ENCODE measurements at regions not wholly inside any gene's neighbourhood (a gene's known extent, or its start where the extent isn't known, plus 50 kb on each side); places are given as distances from the start of the nearest gene placed in this dataset.
A peak's percentile ranks its signal among the peaks of the same experiment; 100 is the strongest.

DNA sequence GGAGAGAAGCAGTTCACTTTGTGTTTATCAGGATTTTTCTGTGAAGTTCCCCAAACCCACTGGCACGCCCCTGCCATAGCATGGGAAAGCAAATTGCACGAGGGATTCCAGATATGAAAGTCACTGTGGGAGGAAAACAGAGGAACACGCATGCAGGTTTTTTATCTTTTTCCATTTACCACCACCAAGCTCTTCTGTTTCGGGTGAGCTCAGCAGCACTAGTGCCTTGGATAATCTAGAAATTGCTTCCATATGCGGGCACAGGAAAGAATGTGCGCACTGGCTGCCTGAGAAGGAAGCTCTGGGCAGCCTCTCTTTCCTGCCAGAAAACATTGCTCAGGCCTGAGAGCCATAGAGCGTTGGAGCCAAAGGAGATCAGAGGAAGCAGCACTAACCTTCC is 65.9 kb upstream of the WIPF1 start:
- no peaks in the 10 kb centered on the region for H3K4me1 ChIP-seq
- no peak for TF ChIP-seq CTCF (IDR thresholded peaks at IDR 0.05)
- no peak overlapping the region for H3K9ac ChIP-seq (ENCODE audit: low read depth in 2 of 2, low read length in 2 of 2)
- H3K27me3 ChIP-seq: no peaks in the 10 kb centered on the region
- no peaks in the 10 kb centered on the region for H3K9me3 ChIP-seq
- intact Hi-C loops (cut with DNase I): no loop called here
- no peak overlapping the region for H3K4me3 ChIP-seq
- no peaks in the 10 kb centered on the region for H3K36me3 ChIP-seq
- H3K27ac ChIP-seq: peak overlapping the region; percentile 34
- no peak for DNase-seq

DNA sequence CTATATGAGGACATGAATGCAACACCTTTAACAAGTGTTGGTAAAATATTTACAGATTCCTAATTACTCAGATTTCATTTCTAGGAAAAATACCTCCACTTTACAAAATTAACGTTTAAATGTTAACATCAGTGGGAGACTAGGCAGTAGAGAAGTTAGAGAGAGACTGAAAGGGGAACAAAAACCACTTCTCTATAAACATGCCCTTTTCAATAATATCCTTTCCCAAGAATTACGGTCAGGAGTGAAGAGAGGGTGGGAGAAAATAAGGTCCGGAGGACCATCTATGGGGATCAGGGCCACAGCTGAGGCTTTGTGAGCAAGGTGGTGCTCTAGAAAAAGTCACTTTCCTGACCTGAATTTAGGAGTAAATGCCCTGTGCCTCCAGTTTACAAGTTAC is 65.3 kb upstream of the WIPF1 start:
- H3K27me3 ChIP-seq: no peaks in the 10 kb centered on the region
- H3K36me3 ChIP-seq: no peaks in the 10 kb centered on the region
- H3K9me3 ChIP-seq: no peaks in the 10 kb centered on the region
- H3K27ac ChIP-seq: peak overlapping the region; percentile 34
- no peak for TF ChIP-seq CTCF (IDR thresholded peaks at IDR 0.05)
- no peak overlapping the region for H3K9ac ChIP-seq (ENCODE audit: low read depth in 2 of 2, low read length in 2 of 2)
- intact Hi-C loops (cut with DNase I): no loop called here
- no peaks in the 10 kb centered on the region for H3K4me1 ChIP-seq
- no peak for DNase-seq
- no peak overlapping the region for H3K4me3 ChIP-seq

GRCh38 chr2:174662459-174662858 is 64.9 kb upstream of the WIPF1 start:
- no peak for DNase-seq
- TF ChIP-seq CTCF (IDR thresholded peaks at IDR 0.05): no peak
- Histone ChIP-seq H3K27me3 (no peaks in the 10 kb centered on the region), H3K27ac (peak overlapping the region; percentile 34), H3K4me3 (no peak overlapping the region), H3K36me3 (no peaks in the 10 kb centered on the region), H3K9ac (ENCODE audit: low read depth in 2 of 2, low read length in 2 of 2) (no peak overlapping the region), H3K9me3 (no peaks in the 10 kb centered on the region), H3K4me1 (no peaks in the 10 kb centered on the region)
- intact Hi-C loops (cut with DNase I): no loop called here

GRCh38 chr2:174660984-174661675 is 63.5 kb upstream of the WIPF1 start:
- no peaks in the 10 kb centered on the region for H3K9me3 ChIP-seq
- H3K4me1 ChIP-seq: no peaks in the 10 kb centered on the region
- no peak overlapping the region for H3K9ac ChIP-seq (ENCODE audit: low read depth in 2 of 2, low read length in 2 of 2)
- no peak for TF ChIP-seq CTCF (IDR thresholded peaks at IDR 0.05)
- H3K27ac ChIP-seq: no peak overlapping the region
- no peaks in the 10 kb centered on the region for H3K36me3 ChIP-seq
- no peak for DNase-seq
- no peaks in the 10 kb centered on the region for H3K27me3 ChIP-seq
- intact Hi-C loops (cut with DNase I): no loop called here
- no peak overlapping the region for H3K4me3 ChIP-seq

- H3K4me1 ChIP-seq: no peaks in the 10 kb centered on the region
- TF ChIP-seq CTCF (IDR thresholded peaks at IDR 0.05): no peak
- no peaks in the 10 kb centered on the region for H3K9me3 ChIP-seq
- intact Hi-C loops (cut with DNase I): no loop called here
- no peak overlapping the region for H3K9ac ChIP-seq (ENCODE audit: low read depth in 2 of 2, low read length in 2 of 2)
- no peaks in the 10 kb centered on the region for H3K27me3 ChIP-seq
- no peaks in the 10 kb centered on the region for H3K36me3 ChIP-seq
- no peak overlapping the region for H3K4me3 ChIP-seq
- H3K27ac ChIP-seq: no peak overlapping the region
- DNase-seq: no peak
Observed at GRCh38 chr2:174659069-174659900, 61.7 kb upstream of the WIPF1 start.
